GM21423 (cell line): ENCODE measurements at regions not wholly inside any gene's neighbourhood (a gene's known extent, or its start where the extent isn't known, plus 50 kb on each side); places are given as distances from the start of the nearest gene placed in this dataset.

Source experiments
- ATAC-seq: cut with Tn5 transposase; IDR thresholded peaks from one replicate; pipeline ENCODE4 v1.9.1; 2021; ENCODE audit warnings: mild to moderate bottlenecking, moderate library complexity; ENCODE audit not compliant: unreplicated experiment

DNA sequence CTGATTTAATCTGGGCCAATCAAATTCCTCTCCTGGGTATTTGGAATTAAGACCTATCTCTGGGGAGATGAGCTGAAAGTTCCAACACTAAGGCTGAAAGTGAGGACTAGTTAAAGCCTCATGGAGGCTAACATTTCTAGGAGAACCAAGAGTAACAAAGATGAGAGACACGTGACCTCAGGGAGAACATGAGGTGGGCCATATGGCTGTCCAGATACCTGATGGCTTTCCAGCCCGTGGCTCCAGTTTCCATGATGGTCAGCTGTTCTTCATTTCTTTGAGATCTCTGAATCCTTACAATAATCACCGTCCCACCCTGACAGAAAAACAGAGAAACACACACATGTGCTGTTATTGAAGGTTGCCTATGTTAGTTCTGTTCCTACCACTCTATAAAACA is 66.1 kb downstream of the LEPR start:
- ATAC-seq = no peak

DNA sequence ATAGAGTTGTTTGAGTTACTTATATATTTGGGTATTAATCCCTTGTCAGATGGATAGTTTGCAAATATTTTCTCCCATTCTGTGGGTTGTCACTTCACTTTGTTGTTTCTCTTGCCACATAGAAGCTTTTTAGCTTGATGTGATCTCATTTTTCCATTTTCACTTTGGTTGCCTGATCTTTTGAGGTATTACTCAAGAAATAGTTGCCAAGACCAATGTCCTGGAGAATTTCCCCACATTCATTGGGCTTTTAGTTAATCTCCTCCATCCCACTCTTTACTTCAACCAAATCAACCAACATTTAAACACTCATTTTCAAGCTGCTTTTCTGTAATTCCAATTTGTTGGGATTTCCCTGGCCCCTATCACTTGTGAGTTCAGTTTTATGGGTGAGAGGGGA is 69.0 kb downstream of the LEPR start:
- ATAC-seq = no peak

DNA sequence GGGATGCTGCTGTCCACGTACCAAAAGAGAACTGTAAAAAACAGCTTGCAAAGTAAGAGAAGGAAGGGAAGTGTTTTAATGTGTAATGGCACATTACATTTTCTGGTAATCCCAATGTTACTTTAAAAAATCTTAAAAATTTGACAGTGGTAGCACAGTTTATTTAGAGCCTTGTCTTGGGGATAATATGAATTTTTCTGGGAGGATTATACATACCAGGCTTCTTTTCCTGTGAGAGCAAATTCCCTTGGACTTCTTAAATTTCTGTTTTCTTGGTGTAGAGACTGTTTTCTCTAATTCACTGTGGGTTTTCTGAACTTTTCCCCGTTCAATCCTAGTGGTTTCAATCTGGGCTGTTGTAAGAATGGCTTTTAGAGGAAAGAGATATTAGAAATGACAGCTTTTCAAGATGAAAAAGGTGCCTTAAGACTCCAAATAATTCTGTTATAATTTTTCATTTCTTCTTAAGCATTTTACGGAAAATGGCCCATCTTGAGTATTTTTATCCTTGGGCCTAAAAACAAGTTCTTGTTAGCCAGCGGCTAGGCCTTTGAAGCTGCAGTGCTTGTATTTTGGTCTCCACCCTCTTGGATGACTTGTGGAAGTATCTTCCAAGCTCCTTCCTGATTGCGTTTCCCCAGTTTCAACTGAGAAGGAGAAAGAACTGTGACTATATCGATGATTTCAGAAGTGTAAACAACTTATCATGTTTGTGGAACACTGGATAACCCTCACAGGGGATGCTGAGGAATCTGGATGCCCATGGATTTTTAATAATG is 70.0 kb downstream of the LEPR start:
- no peak for ATAC-seq

DNA sequence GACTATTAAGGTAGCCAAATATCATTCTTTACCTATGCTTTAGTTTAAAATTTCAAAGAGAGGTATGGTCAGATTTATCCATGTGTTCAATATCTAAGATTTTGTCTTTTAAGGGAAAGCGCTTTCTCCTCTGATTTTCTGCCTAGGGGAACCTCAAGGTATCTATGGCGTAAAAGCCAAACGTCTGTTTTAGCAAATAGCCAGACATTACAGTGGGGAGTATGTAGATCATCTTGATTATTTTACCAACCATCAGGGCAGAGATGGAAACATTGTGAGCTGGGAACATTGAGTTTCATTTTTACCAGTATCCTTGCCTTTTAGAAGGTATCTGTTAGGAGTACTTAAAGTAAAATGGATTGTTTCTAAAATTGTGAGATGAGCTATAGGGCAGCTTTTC is 71.0 kb downstream of the LEPR start:
- no peak for ATAC-seq

DNA sequence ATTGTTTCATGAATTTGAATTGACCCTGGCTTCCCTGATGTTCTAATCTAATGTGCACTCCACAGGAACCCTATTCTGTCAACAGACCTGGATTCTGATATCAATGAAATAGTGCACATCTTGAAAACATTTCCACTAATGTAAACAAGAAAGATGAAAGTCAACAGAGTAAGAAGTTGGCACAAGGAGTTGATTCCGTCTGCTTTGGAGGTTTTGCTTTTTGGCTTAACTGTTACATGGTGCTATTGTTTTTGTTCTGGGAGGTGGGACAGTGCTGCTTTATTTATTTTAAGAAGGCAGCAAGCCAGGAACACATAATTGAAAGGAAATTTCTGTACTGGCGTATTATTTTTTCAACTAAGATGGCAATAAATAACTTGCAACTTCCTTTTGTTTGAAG is 73.3 kb downstream of the LEPR start:
- ATAC-seq = no peak

DNA sequence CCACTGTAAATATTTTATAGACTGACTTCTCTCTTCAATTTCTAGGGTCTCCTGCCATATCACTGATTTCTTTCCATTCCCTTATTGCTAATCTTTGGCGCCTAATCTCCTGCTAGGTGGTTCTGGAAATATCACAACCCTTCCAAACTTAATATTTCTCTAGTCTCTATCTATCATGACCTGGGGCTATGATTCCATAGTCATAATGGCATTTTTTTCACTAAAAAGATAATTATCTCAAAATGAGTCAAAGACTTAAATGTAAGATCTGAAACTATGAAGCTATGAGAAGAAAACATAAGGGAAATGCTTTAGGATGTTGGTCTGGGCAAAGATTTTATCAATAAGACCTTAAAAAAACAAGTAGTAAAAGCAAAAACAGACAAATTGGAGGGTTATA is 74.2 kb downstream of the LEPR start:
- no peak for ATAC-seq

DNA sequence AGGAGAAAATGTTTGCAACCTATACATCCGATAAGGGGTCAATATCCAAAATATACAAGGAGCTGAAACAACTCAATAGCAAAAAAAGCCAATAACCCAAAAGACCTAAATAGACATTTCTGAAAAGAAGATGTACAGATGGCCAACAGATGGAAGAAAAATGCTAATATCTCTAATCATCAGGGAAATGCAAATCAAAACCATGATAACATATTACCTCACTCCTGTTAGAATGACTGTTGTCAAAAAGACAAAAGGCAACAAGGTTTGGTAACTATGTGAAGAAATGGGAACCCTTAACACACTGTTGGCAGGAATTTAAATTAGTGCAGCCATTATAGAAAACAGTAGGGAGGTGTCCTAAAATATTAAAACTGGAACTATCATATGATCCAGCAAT is 74.7 kb downstream of the LEPR start:
- no peak for ATAC-seq

DNA sequence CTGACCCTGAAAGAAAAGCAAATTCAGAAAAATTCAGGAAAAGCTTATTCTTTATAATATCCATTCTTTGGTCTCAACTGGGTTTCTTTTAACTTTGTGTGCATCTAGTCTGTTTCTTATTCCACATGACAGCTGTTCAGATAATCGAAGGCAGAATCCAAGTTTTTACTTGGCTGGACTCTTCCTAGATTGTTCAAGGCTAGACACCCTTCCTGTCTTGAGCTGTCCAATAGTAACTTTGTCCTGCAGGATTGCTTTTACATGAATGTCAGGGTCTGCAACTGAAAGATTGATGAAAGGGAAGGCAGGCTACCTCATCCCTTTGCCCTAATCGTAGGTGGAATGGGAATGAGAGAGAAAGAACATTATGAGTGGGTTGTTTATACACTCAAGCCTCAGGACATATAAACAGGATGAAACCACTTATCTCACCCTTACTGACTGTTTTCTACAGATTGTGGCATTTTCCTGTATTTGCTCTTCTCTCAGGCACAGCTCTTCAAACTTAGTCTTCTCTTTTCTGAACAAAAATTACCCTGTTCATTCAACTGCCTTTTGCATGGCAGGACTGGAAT is 76.9 kb downstream of the LEPR start:
- no peak for ATAC-seq

DNA sequence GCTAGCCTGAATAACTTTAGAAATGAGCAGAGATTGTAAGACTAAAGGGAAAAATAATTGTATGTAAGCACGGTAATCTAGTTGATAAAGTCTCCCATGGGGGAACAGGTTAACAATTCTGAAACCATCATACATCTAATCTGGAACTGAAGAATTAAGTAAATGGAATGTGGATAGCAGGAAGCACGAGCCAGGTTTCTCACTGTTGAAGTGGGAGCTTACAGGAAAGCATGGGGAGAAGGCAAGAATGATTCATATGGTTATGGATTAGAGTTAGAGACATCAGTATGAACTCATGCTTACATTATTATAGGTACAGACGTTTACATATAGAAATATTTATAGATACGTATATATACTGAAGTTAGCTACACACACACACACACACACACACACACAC is 83.0 kb downstream of the LEPR start:
- no peak for ATAC-seq

DNA sequence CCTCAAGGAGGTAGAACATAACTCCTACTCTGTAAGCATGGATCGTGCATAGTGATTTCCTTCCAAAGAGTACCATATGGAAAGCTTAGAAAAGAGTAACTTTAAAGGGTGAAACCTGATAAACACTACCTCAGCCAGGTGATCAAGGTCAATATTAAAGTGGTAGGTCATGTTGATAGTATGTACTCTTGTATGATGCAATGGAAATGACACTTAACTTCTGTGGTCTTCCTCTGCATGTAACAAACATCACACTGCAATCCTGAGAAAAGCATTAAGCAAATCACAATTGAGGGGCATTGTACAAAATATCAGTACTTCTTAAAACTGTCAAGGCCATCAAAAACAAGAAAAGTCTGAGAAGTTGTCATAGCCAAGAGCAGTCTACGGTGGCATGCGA is 83.8 kb downstream of the LEPR start:
- ATAC-seq = no peak

DNA sequence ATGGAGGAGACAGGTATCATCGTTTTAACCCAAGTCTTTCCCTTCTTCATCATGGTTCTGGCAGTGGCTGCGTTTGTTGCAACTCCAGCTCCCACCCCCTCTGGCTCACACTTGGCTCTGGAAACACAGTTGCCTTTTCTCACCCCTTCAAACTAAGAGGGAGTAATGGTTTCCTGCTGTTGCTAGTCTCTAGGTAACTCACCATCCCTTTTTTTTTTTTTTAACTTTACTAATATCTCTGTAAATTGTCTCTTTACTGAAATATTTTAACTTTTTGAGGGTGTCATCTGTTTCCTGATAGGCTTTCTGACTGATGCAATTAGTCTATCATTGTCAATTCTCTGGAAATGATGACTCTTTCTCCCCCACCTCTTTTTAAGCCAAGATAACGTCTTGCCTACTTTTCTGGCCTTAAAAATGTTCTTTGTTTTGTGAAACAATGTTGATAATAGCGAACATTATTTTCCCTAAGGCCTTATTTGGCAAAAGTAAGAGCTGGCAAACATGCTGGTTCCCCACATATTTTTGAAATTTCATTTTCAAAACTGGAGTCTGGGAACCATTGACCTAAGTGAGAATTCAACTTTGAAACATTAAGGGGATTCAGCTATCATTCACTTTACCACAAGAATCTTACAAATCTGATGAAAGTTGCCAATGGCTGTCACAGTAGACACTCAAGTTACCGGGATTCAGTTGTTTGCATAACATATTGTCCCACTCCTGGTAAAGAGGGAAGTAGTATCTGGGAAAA is 85.3 kb downstream of the LEPR start:
- ATAC-seq = no peak

DNA sequence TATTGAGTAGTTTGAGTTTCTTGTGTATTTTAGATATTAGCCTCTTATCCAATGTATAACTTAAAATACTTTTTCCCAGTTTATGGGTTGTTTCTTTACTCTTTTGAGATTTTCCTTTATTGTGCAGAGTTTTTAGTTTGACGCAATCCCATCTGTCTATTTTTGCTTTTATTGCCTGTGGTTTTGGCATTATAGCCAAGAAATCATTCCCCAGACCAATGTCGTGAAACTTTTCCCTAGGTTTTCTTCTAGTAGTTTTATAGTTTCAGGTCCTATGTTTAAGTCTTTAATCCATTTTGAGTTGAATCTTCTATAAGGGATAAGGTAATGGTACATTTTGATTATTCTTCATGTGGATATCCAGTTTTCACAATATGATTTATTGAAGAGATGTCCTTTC is 87.6 kb downstream of the LEPR start:
- no peak for ATAC-seq

DNA sequence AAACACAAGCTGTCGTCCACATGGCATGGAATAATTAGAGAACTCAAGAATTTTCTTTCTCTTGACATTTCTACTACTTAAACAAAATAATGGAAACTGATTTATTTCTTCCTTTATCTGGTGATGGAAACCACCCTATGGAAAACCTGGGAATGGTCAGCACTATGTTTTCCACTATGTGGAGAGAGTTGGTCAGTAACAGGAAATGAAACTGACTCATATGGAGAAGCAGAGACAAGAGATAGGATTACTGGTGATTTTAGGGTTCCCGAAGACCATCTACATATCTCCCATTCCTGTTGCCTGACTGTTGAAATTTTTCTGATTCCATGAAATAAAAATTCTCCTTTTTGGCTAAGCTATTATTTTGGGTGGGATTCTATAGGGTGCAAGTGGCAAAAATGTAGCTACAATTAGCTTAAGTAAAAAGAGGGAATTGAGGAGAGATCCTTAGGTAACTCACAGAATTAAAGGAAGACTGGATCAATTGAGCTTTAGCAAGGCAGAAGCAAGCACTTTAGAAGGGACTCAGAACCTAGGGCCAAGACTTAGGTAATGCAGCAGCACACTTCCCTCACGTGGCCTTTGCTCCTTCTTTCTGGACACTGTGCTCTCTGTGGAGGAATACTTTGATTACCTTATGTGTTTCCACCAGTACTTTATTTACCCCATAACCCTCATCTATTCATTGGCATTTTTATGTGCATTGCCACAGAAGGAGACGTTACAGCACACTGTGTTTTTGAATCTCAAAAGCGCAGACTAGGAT is 89.6 kb downstream of the LEPR start:
- ATAC-seq = no peak

DNA sequence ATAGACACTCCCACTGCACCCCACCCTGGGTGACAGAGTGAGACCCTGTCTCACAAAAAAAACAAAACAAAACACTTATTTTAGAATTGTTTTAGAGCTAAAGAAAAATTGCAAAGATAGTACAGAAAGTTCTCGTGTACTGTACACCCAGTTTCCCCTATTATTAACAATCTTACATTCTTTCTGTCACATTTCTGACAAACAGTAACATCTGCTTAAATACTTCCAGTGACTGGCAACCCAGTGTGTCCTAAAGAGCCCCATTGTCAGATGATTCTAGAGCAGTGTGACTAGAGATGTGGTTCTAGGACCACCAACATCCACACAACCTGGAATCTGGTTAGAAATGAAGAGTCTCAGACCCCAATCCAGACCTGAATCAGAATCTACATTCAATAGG is 90.5 kb downstream of the LEPR start:
- no peak for ATAC-seq

DNA sequence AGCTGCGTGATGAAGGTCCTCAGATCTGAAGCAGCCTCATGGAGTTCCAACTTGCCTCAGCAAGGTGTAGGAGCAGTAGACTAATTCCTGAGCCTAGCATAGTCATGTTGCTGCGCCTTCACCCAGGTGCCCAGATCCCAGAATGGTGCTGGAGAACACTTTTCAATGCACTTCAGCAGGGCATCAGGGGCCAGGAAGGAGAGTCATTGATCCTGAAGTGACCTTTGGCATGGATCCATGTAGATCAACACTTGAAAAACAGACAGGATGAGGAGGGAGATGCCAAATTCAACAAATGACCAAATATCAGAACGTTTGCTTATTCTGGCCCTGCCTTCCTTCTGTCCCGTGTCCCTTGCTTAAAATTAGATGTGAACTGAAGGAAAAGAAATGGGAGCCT is 91.9 kb downstream of the LEPR start:
- no peak for ATAC-seq

DNA sequence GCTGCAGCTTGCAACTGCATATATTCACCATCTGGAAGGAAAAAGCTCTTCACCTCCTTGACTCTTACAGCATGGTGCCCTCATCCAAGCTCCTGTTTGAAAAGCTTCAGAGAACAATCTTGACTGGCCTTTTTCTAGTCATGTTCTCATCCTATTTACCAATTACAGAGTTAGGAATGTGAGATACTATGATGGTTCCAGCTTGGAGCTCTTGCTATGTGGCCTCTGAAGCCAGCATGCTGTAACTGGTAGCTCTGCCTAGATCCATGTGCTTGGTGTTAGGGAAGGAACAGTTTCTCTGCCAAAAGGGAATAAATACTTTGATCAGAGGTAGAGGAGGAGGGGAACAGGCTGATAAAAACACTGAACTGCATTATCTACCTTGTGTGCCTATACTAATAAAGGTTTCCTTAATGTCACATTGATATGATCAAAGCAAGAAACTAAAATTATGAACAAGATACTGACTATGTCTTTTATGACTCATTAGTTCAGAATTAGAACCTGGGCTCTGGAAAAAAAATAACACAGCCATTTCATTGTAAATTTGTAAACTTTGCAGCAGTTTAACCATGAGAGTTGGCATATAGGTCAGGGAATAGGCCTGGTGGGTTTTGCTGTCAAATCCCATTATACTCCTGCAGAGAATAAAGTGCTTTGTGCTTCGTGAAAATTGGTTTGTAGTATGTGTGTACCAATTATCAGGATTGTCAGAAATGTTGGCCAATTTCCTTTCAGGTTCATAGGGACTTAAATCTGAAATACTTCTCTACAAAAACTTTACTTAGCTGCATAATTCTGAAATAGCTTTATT is 92.7 kb downstream of the LEPR start:
- no peak for ATAC-seq

DNA sequence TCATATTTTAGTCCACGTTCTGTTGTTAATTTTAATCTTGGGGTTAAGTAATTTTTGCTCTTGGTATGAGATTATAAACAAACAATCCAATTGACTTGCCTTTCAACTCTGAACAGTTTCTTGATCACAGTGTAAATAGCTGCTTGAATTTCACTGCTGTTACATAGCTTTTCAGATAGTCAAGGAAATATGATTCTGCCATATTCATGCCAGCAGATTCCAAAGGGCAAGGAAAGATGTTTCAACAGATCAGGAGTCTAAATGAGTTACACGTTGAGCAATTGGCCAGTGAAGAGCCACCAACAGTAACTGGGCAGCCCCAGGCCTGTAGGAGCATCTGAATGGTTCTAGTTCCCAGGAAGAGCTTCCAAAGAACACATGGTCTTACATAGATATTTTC is 93.6 kb downstream of the LEPR start:
- no peak for ATAC-seq

DNA sequence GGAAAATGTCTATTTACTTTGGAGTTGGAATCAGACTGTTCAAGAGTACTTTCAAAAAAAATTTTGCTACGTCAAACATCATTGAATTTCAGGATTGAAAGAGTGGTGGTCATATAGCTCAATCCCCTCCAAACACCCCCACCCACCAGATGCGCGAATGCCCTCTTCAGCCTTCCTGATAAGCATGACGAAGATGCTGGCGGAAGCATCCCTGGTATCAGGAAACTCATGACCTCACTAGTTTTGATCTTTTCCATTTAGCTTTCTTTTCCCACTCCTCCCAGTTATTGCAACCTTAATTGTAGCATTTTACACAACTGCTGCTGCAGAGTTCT is 104.4 kb downstream of the LEPR start:
- ATAC-seq = no peak

DNA sequence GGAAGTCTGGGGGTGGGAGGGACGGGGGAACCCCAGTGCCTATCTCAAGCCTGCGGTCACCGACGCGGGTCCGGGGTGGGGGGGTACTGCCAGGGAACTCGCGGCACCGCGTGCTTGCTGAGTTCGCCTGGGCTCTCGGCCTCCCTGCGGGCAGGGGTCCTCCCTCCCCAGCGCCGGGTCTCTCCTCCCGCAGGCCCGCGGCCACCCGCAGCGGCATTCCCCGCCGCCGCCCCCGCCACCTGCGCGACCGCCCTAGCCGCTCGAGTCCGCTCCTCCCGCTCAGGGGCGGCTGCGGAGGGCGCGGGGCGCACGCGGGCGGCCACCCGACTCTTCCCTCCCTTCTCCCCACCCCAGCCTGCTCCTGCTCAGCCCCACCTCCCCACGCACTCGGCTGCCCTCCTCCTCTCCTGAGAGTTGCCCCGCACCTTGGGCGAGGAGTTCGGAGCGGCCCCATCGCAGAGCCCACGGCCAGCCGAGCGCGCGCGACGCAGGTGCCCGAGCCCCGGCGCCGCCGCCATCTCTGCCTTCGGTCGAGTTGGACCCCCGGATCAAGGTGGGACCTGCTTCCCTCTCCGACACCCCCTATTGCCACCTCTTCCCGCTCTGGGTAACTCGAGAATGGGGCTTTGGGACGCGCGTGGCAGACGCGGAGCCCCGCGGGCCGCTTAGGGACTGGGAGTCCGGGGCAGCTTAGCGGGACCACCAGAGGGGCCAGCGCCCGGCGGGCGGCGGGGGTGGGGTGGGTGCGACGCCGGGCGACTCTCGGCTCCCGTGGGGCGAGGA is 105.0 kb downstream of the LEPR start:
- no peak for ATAC-seq

DNA sequence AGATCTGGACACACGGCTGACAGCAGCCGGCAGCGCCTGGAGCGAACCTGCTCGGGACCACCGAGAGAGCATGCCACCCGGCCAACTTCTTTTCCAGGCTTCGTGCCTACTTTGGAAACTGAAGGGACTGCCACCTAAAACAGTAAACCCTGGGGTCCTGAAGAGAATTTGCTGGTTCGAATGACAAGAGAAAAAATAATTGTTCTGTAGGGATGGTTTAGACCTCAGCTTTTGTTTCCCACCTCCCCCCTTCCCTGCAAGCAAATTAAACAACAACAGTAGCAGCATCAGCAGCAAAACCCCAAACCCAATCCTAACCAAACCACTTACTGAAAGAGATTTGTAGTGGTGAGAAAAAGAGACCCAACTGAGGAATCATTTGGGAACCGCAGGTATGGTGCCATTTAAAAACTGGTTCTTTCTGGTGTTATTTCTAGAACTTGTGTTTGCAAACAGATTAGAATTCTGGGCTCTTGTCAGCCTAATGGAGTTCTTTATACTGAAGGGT is 105.6 kb downstream of the LEPR start:
- ATAC-seq = no peak
